A549 (cell line): ENCODE measurements at regions not wholly inside any gene's neighbourhood (a gene's known extent, or its start where the extent isn't known, plus 50 kb on each side); places are given as distances from the start of the nearest gene placed in this dataset.

Experiments used
- CTCF ChIP-seq: fragments of >200 bp; sonication (Bioruptor Twin); formaldehyde crosslinking; IDR thresholded peaks from 3 replicates; pipeline ENCODE4 v1.5.1; 2016
- HMGXB4 ChIP-seq: fragments of 250-450 bp; sonication (Bioruptor Pico); IDR thresholded peaks from 2 replicates; pipeline ENCODE4 v1.5.0; 2021; ENCODE audit warnings: mild to moderate bottlenecking, moderate library complexity, borderline replicate concordance
- JUN ChIP-seq, 2 experiments: fragments of >200 bp; sonication (Bioruptor Twin); formaldehyde crosslinking; IDR thresholded peaks; 2 replicates in 1 of 2; 3 replicates in 1 of 2; pipeline ENCODE4 v1.6.1; 2016 to 2017
- JUNB ChIP-seq: fragments of >200 bp; sonication (Bioruptor Twin); formaldehyde crosslinking; IDR thresholded peaks from 2 replicates; pipeline ENCODE4 v1.6.1; 2016
- MYC ChIP-seq: IDR thresholded peaks from 2 replicates; pipeline ENCODE4 v1.6.1; 2012; ENCODE audit warnings: mild to moderate bottlenecking, inconsistent platforms, low read length, improper control_type of control experiment, borderline replicate concordance
- NR3C1 ChIP-seq: fragments of >200 bp; sonication (Bioruptor Twin); formaldehyde crosslinking; IDR thresholded peaks from 3 replicates; pipeline ENCODE4 v1.6.1; 2017
- POLR2A ChIP-seq: IDR thresholded peaks from 2 replicates; pipeline ENCODE4 v1.6.1; 2012; ENCODE audit warnings: mild to moderate bottlenecking, low read length
- SREBF2 ChIP-seq: fragments of 450-650 bp; IDR thresholded peaks from 2 replicates; pipeline ENCODE4 v1.6.1; 2014; ENCODE audit warnings: mild to moderate bottlenecking, moderate library complexity
- USF2 ChIP-seq: fragments of 450-650 bp; IDR thresholded peaks from 2 replicates; pipeline ENCODE4 v1.6.1; 2014; ENCODE audit warnings: antibody characterized with exemption

DNA sequence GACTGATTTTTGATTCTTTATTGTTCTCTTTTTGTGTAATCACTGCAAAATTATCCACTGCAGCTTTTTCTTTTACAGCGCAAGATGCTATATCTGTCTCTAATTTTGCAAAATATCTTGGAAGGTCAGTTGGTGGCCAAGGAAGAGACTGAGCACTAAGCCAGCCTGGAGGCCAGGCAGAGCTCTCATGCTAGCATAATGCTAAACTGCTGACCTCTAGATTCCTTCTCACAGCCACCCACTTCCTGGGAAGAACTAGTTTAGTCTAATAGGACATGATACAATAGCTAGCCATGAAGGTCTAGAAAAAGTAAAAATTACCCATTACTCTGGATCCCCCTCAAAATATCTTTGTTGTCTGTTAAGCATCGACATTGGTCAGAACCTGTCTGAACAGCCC lies 227.2 kb upstream of the ARHGAP20 start:
- TF ChIP-seq CTCF (no peak), NR3C1 (no peak), POLR2A (no peak), SREBF2 (no peak), JUN (IDR thresholded peaks at IDR 0.05) (no peak), HMGXB4 (CRISPR knock-in tag) (no peak), JUNB (no peak), MYC (no peak), USF2 (no peak)
